ENCODE measurements at regions not wholly inside any gene's neighbourhood (a gene's known extent, or its start where the extent isn't known, plus 50 kb on each side); places are given as distances from the start of the nearest gene placed in this dataset.
"Not testable (repeated sequence)": the region's sequence is repeated elsewhere in the genome, so short reads cannot be mapped to it uniquely, and the experiment has no call there.

- no peak for DNase-seq
Observed at GRCh38 chr3:177686671-177687070, 489.4 kb upstream of the TBL1XR1 start.

- no peak for DNase-seq
Observed at GRCh38 chr3:177687291-177687690, 490.0 kb upstream of the TBL1XR1 start.

GRCh38 chr3:177688152-177688551 lies 490.9 kb upstream of the TBL1XR1 start:
- DNase-seq, result no peak

- DNase-seq, result no peak
Observed at GRCh38 chr3:177689077-177689476, 491.8 kb upstream of the TBL1XR1 start.

GRCh38 chr3:177689869-177690268 lies 492.6 kb upstream of the TBL1XR1 start:
- no peak for DNase-seq

GRCh38 chr3:177690306-177690705 lies 493.0 kb upstream of the TBL1XR1 start:
- no peak for DNase-seq

GRCh38 chr3:177692304-177692975 lies 495.2 kb upstream of the TBL1XR1 start:
- no peak for DNase-seq

GRCh38 chr3:177693616-177694264 lies 496.5 kb upstream of the TBL1XR1 start:
- no peak for DNase-seq

- DNase-seq, result no peak
Observed at GRCh38 chr3:177694316-177694715, 497.0 kb upstream of the TBL1XR1 start.

- no peak for DNase-seq
Observed at GRCh38 chr3:177694951-177695350, 497.7 kb upstream of the TBL1XR1 start.

GRCh38 chr3:177700117-177700516 lies 502.8 kb upstream of the TBL1XR1 start:
- DNase-seq, result no peak

GRCh38 chr3:177703788-177704187 lies 506.5 kb upstream of the TBL1XR1 start:
- no peak for DNase-seq

- DNase-seq, result no peak
Observed at GRCh38 chr3:177705976-177706823, 508.9 kb upstream of the TBL1XR1 start.

- not testable (repeated sequence) for DNase-seq
Observed at GRCh38 chr3:177709470-177709869, 512.2 kb upstream of the TBL1XR1 start.

GRCh38 chr3:177710506-177710905 lies 513.2 kb upstream of the TBL1XR1 start:
- DNase-seq, result no peak

GRCh38 chr3:177711637-177712036 lies 514.4 kb upstream of the TBL1XR1 start:
- no peak for DNase-seq

GRCh38 chr3:177713928-177714900 lies 516.9 kb upstream of the TBL1XR1 start:
- no peak for DNase-seq

GRCh38 chr3:177714945-177715344 lies 517.7 kb upstream of the TBL1XR1 start:
- DNase-seq, result no peak

- DNase-seq, result no peak
Observed at GRCh38 chr3:177715980-177716379, 518.7 kb upstream of the TBL1XR1 start.

- DNase-seq, result not testable (repeated sequence)
Observed at GRCh38 chr3:177720927-177721326, 523.6 kb upstream of the TBL1XR1 start.

- no peak for DNase-seq
Observed at GRCh38 chr3:177721864-177722785, 524.8 kb upstream of the TBL1XR1 start.

Data from DMS53 (cell line).